Neutrophil (primary cell): ENCODE measurements at regions not wholly inside any gene's neighbourhood (a gene's known extent, or its start where the extent isn't known, plus 50 kb on each side); places are given as distances from the start of the nearest gene placed in this dataset.

ENCODE experiments used
- H3K27ac ChIP-seq: fragments of 200-600 bp; sonication (generic); 2 replicates; pipeline ENCODE4 v1.5.1; 2016; ENCODE audit warnings: mild to moderate bottlenecking, moderate library complexity
- H3K27me3 ChIP-seq: fragments of 200-600 bp; sonication (generic); 2 replicates; pipeline ENCODE4 v1.6.0; 2016; ENCODE audit warnings: mild to moderate bottlenecking
- H3K36me3 ChIP-seq: fragments of 200-600 bp; sonication (generic); 2 replicates; pipeline ENCODE4 v1.5.1; 2017
- H3K4me1 ChIP-seq, 2 experiments: fragments of 200-600 bp in 1 of 2; sonication (generic) in 1 of 2; 1 replicate in 1 of 2; 2 replicates in 1 of 2; pipeline versions ENCODE4 v1.5.1 to v1.6.1; 2013 to 2016; ENCODE audit warnings: low read depth in 1 of 2, low read length in 1 of 2, mild to moderate bottlenecking in 1 of 2, moderate library complexity in 1 of 2; ENCODE audit not compliant: control insufficient read depth in 1 of 2, insufficient read depth in 1 of 2
- H3K4me3 ChIP-seq, 2 experiments: fragments of 200-600 bp in 1 of 2; sonication (generic) in 1 of 2; 1 replicate in 1 of 2; 2 replicates in 1 of 2; pipeline ENCODE4 v1.5.1; 2013 to 2016; ENCODE audit warnings: low read depth in 1 of 2, low read length in 1 of 2, mild to moderate bottlenecking in 1 of 2, moderate library complexity in 1 of 2
- H3K9me3 ChIP-seq: fragments of 200-600 bp; sonication (generic); 2 replicates; pipeline ENCODE4 v1.5.1; 2016
- CTCF ChIP-seq: fragments of 200-600 bp; sonication (generic); IDR thresholded peaks from 2 replicates; pipeline ENCODE4 v1.5.1; 2016; ENCODE audit warnings: antibody characterized with exemption

GRCh38 chr20:7829031-7829430 lies 111.2 kb downstream of the HAO1 start:
- Histone ChIP-seq H3K27ac (no peak overlapping the region), H3K9me3 (no peaks in the 10 kb centered on the region), H3K4me1 (no peaks in the 10 kb centered on the region), H3K27me3 (no peaks in the 10 kb centered on the region), H3K36me3 (no peaks in the 10 kb centered on the region), H3K4me3 (no peak overlapping the region)
- no peak for TF ChIP-seq CTCF

- H3K9me3 ChIP-seq, result no peaks in the 10 kb centered on the region
- no peaks in the 10 kb centered on the region for H3K27me3 ChIP-seq
- no peaks in the 10 kb centered on the region for H3K36me3 ChIP-seq
- H3K27ac ChIP-seq, result no peak overlapping the region
- no peak overlapping the region for H3K4me3 ChIP-seq
- TF ChIP-seq CTCF, result no peak
- H3K4me1 ChIP-seq, result no peaks in the 10 kb centered on the region
Measured at GRCh38 chr20:7829776-7830175, 110.5 kb downstream of the HAO1 start.
